Activated CD4-positive, CD25-positive, alpha-beta regulatory T cell treated with anti-CD3 and anti-CD28 coated beads, Interleukin-2, amount 50 U/mL, for 72 hours (primary cell): ENCODE measurements at regions not wholly inside any gene's neighbourhood (a gene's known extent, or its start where the extent isn't known, plus 50 kb on each side); places are given as distances from the start of the nearest gene placed in this dataset.

ENCODE experiments used
- DNase-seq: peaks from one replicate; pipeline ENCODE4 v3.0.0; 2021

DNA sequence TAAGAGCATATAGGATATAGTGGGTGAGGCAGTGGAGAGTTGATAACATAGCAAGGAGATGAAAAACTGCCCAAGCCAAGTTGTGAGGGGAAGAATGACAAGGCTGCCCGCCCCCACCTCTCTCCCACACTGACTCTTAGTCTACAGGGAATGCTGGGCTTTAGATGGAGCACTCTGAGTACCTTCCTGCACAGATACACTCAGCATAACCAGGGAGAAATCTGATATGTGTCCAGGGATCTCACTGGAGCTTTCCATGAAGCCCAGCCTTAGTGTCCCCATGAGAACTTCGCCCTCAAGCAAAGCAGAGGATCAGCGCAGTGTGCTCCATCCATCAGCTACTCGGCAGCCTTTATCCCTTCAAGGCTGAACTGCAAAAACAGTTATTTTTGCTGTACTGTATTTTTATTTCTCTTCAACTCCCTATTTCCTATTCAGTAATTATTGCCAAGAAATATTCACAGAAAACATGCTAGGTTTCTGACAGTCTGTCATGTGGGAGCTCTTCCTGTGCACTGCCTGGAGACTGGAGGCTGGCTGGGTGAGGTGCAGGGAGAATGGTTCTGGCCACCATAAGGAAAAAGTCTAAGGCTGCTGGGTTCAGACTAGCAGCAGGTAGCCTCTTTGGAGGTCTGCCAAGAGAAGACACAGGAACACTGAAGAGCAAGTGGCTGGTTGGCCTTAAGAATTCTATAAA is 475.2 kb upstream of the PPP2R3A start:
- DNase-seq, result no peak

DNA sequence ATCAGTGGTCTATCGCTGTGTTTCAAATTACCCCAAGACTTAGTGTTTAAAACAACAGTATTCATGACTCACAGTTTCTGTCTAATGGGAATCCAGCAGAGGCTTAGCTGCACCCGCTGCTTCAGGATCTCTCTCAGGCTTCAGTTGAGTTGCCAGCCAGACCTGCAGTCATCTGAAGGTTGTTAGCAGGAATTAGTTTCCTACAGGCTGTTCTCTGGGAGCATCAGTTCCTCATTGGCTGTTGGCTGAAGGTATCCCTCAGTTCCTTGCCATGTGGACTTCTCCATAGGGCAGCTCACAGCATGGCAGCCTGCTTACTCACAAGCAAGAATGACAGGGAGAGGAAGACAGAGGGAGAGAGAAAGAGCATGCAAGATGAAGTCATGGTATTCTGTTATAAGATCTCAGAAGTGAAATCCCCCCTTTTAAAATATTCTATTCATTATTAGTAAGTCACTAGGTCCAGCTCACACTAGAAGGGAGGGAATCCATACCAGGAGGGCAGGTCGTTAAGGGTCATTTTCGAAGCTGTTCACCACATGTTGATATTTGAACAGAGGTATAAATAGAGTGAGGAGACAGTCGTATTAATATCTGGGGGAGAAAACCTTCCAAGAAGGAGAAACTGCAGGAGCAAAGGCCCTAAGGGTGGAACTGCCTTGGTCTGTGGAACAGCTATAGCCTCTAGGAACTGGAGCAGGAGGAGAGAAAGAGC is 473.9 kb upstream of the PPP2R3A start:
- DNase-seq, result no peak

DNA sequence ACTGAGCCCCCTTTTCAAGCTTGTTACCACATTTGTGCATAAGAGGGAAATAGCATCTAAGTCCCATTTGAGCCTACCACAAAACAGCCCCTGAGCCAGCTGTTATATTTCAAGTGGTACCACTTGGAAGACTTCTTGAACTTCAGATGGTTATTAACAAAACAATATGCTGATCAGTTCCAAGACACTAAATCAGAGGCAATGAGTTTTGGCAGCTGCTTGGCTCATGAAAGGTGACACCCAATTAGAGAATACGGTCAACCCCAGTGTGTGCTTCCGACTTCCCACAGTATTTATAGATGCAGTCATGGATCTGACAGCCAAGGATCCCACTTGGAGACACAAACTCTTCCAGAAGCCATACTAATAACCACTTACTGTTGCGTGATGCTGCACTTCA is 469.6 kb upstream of the PPP2R3A start:
- no peak for DNase-seq

DNA sequence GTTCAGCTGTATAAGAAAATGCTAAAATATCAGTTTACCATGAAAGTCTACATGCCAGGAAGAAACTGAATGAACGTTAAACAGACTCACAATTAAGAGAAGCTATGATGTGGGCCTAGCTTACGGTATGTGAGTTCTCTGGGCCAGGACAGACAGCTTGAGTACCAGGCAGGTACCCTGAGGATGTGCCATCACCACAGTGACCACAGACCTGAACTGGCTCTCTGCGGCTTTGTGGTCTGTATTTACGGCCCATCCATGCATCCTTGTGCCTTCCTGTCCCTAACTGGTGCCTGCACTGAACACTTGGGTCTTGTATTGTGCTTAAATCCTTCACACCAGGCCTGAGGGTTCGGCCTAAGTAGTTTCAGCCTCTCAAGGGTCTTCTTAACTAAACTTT is 467.5 kb upstream of the PPP2R3A start:
- no peak for DNase-seq

DNA sequence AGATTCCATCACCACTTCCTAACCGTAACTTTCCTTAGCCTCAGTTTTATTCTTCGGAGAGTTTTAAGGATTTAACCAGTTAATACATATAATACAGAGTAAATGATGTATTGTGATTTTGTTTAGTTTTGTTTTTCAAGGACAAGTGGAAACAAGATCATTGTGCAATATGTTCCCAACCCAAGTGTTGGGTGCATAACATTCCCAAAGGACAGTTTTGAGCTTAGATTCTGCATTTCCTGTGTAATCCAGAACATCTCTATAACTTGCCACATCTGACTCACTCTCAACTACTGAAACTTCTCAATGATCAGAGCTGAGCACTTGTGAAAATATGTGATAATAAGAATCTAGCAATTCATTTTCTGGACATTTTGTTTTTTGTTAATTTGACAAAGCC is 466.1 kb upstream of the PPP2R3A start:
- DNase-seq, result no peak

DNA sequence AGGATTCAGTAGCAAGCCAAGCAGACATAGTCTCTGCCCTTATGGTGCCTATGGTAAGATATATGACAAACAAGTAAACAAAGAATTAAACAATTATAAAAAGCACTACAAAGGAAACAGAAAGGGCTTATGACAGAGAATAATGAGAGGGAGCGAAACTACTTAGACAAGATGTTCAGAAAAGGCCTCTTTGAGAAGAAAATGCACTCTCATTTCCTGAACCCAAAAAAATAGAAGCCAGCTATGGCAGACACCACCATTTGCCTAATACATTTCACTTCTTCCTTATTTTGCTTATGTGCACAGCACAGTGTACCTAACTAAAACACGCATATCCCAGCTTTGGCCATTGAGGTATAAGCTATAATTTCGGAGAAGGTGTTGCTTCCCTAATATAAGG is 465.5 kb upstream of the PPP2R3A start:
- no peak for DNase-seq

DNA sequence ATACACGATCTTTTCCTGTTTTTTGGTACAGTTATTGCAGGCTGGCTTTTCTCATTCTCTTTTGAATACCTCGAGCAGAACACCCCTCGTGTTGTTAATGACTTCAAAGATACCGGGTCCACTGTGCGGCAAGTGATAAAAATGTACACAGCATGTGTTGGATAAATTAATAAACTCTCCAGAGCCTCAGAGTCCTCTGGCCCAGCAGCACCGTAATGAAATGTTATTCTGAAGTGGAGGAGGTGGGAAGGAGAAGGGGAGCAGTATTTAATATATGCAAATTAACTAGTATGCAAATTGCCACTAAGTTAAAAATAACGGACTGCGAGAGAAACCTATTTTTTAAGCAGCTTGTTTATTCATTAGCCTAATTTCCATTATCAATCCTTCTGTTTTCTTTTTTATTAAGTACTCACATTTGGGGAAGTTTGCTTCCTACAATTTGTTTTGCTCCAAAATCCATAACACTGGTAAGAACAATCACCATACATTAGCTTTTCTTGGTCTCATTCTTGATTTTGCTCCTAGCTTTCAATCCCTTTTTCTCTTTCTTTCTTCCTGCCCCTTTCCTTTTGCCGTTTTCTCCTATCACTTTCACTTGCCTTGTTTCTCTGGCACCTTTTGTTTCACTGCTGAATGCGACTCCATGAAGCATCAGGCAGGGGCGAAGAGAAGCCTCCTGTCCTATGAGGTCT is 462.3 kb upstream of the PPP2R3A start:
- no peak for DNase-seq

DNA sequence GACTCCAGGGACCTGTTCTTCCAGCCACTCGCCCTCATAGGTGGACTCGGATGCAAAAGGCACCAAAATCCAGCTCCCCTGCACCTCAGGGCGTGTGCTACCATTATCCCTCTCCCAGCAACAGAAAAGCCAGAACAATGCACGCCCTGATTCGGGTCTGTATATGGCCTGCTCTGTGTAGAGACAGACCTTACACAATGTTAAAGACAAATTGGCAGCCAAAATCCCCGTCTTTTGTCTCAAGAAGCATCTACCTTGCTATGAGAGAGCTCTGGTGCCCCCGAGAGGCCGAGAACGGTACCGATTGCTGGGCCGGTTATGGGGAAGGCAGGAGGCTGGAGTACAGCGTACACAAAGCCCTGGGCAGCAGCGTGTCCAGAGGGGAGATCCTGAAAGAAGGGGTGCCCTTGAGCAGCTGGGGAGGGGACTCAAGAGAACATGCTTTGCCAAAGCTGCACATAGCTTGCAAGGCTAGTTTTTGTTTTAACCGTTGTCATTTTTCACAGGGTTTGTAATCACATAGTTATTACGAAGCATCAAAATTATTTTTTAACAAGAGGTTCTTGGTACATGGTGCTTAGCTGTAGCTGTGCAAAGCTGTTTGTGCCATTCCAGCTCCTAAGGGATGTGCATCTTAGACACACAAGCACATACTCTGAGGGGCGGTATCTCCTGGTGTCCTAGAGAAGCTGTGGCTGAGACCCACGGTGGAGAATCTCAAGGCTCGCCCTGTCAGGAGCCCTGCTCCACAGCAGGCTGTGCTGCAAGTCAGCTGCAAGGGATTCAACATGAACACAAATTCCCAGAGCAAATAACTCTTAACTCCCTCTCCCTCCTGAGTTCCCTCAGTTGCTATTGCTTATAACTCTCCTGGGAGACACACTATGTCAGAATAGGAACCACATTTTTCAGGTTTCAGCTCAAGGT is 461.5 kb upstream of the PPP2R3A start:
- DNase-seq, result no peak

DNA sequence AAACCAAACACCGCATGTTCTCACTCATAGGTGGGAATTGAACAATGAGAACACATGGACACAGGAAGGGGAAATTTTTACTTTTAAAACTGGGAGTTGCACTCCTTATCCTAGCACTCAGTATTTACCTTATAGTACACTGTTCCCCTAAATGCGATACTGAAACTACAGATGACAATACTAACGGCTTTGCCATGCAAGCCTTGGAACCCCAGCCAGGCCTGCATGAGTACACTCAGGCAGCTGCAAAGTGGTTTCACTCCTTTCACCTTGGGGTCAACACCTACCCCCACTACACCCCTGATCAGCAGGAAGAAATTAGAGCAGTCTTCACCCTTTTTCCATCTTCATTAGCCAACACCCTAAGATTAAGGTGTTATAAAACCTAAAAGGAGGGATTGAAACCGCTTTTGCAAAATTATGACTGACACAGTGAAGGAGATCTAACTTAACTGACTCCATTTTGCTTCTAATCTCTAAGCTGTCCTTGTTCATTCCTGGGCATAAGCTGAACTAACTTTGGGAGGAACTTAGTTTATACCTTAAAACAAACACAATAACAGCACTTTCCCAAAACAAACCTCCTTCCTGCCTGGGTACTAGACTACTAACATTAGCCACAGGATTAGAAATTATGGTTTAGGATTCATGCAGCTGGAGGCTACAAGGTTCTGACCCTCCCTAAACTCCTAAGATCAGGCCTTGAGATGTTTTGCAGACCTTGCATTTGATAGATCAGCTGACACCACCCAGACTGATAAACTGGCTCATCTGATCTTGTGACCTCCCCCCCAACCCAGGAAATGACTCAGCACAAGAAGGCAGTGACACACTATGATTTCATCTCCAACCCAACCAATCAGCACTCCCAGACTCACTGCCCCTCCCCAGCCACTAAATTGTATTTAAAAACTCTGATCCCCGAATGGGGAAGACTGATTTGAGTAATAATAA is 452.1 kb upstream of the PPP2R3A start:
- DNase-seq, result no peak

DNA sequence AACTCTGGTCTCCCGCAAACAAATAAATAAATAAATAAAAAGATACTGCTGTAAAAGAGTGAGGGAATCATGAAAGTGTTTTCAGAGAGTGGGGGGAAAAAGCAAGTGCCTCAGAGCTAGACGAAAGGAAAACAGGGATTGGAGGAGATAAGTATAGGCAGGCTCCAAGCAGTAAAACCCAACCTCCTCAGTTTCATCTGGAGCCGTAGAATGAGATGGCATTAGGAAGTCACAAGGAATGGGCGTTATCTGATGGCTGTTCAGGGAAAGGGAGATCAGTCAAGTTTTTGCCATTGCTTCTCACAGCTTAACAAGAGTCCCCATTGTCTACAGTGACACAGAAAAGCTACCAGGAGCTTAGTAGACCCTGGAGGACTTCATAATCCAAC is 451.5 kb upstream of the PPP2R3A start:
- DNase-seq, result no peak

DNA sequence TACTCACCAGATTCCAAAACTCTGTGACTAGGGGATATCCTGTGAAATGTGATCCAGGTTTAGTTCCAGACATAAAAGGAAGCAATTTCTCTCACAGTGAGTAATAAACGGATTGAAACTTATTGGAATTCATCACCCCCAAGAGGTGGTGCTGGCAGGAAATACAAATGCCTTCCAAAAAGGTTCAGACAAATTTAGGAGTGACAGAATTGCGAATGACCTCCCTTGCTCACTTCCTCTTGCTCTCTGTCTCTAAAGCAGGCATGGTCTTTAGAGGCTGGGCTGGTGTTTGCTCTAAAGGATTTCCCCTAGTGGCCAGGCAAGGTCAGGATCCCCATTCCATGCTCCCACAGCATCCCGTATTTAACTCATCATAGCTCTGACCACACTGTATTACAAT is 449.4 kb upstream of the PPP2R3A start:
- no peak for DNase-seq

DNA sequence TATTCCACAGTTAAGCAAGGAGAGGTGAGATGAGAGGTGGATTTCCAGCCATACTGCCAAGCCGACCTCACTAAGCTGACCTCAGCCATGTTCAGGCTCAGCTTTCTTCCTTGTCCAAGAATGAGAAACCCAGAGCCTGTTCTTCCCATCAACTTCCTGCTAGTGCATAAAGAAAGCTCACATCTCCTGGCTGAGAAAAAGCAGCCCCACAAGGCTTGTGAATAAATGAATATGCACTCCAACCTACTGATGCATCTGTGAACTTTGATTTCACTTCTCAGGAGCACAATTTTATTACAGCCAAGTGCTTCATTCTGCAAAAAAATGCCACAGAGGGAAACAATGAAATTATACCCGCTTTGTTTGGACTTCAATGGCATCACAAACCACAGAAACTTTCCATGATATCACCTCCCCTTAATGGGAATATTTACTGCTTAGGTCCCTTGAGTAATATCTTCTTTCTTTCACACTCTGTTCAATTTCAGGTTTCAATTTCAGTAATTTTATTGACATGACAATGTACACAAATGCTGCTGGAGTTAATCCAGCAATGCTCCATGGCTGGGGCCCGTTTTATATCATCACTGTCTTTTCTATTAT is 437.0 kb upstream of the PPP2R3A start:
- no peak for DNase-seq

DNA sequence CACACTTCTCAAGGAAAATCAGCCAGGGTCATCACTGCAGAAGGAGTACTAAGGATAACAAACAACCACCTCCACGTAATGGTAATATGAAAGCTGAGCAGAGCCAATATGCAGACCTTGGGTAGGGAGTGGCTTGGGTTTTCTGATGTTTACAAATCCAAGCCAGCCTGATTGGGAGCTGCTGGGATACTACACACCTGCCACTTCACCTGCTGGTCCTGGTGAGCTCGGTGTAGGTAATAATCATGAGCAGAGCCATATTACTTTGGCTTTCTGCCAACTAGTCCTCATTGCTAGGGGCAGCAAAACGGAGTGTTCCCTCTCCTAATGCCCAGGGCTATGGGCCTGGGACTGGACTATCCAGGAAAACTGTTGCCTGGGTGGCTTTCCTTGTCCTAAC is 433.5 kb upstream of the PPP2R3A start:
- DNase-seq, result no peak

DNA sequence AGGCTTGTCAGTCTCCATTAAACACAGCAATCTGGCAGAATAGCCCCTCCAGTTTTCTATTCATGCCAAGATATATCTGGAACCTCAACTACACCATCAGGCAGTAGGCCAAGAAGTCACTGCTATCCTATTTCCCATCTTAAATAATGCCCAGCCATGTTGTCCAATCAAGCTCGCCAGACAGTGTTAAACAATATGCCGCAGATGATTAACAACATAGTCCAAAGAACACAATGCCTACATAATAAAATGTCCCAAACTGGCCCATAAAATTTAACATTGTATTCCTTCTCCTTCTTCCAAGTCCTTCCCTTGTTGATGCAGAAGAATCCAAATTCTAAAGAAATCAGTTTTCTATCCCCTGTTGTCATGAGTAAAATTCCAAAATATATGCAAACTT is 427.4 kb upstream of the PPP2R3A start:
- DNase-seq, result no peak

DNA sequence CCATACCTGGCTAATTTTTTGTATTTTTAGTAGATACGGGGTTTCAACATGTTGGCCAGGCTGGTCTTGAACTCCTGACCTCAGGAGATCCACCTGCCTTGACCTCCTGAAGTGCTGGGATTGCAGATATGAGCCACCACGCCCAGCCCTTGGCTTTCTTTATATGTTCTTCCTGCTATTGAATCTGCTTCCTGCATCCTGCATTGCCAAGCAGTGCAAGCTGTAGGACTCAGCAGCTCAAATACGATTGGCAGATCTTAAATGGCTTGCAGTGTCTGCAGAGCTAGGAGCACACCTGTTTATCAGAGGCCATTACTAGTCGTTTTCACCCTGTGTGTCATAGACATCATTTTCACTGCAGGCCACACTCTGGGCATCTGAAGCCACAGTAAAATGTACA is 426.2 kb upstream of the PPP2R3A start:
- no peak for DNase-seq

DNA sequence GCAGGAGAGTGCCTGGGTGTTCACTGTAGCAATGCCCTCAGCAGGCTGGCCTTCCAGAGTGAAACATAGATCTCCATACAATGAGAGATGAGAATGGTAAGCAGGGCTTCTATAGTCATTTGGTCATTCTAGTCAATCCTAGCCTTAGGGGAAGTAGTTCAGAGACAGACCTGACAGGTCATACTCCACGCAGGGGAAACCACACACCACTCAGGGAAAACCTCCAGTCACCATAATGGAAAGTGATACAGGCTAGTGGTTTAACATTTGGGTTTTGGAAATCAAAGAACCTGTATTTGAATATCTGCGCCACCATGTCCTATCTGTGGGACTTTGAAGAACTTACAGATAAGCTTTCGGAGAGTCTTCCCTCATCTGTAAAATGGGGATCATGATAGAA is 425.7 kb upstream of the PPP2R3A start:
- DNase-seq, result no peak

DNA sequence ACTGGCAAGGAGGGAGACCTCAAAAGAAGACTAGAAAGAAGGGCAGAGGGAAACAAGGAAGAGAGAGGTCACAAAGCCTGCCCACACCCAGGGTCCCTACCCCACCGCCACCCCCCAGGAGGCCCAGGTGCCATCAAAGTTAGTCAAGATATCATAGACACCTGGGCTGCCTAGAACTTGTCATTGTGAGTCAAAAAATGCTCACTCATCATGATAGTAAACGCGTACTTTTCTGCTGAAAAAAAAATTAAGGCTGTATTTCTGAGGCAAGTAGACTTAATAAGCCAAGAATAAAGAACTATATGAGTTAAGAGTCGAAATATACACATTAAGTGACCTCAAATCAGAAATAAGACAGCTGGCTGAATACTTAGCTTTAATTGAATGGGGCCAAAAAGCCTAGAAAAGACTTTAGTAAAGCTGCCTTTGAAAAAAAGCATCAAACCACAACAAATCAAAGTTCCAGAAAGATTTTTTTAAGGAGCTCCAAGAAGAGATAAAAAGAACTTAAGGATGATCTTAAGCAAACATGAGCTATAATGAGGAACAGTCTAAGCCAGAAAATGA is 415.5 kb upstream of the PPP2R3A start:
- DNase-seq, result no peak

DNA sequence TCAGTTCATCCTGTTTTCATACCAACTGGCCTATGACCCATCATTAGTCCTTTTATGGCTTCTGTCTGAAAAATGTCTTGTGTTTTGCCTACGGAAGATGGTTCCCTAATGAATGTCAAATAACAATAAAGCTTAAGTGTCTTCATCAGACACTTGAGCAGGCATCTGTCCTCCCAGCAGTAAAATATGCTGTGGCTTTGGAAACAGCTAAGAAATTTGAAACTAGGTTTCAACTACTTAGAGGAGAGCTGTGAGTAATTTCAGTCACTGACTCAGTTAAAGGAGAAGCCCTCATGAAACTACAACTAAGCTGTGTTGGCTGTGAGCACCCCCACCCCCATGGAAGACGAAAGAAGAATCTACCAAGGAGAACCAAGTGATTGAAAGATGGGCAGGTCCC is 409.4 kb upstream of the PPP2R3A start:
- DNase-seq, result no peak

DNA sequence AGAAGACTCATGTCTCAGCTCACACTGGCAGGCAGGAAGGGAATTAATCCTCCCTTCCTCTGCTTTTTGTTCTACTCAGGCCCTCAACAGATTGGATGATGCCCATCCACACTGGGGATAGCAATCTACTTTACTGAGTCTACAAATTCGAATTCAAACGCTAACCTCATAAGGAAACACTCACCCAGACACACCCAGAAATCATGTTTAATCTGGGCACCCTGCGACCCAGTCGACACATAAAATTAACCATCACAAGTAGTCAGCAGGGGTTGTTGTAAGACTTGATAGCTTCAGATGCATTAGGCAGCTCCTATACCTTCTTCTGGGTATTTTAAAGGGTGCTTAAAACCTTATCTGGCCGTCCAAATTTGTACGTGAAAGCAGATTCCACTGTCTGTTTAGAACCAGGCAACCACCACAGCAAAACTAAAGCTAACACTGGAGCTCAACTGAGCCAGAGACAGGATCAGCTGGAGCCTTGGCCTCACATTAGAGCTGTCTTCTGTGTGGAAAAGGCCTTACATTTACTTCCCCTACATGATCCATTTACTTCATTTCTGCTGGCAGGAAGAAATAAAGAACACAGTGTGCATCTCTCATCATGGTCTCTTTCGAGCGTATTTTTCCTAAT is 407.3 kb upstream of the PPP2R3A start:
- DNase-seq, result no peak

DNA sequence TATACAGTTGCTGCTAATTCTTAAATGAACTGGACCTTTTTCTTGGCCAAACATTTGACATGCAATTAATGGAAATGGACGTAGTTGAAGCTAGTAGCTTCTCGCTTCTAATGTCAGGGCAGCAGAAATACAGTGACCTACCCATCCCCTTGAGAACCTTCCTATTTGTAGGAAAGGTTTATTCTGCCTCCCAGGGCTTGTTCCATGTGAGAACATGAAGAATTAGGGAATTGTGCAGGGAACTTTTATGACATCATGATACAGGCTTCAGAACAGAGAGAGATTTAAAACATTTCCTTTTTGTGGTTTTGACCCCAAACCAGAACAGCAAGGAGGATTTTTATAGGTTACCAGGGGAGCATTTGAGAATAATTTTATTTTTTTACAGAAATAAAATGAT is 406.6 kb upstream of the PPP2R3A start:
- no peak for DNase-seq

DNA sequence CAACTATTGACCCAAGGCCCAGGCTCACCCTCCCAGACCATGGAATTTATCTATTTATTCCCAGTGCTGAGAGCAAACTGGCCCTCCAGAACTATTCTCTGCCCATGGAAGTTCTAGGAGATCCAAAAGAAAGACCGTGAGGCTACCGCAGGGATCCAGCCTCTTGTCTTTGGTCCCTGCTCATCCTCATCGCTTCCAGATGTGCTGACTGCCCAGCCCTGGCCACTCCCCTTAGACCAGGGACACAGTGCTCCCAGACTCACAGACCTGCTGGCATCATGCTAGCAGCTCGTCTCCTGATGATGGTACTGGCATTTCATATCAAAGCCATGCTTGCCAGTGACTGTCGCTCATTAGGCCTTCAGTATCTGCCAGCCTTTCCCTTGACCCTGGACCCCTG is 405.7 kb upstream of the PPP2R3A start:
- DNase-seq, result no peak
